Epithelial cell of proximal tubule (primary cell): ENCODE measurements at regions not wholly inside any gene's neighbourhood (a gene's known extent, or its start where the extent isn't known, plus 50 kb on each side); places are given as distances from the start of the nearest gene placed in this dataset.

Experiments
- DNase-seq: peaks from one replicate; pipeline ENCODE4 v3.0.0-alpha.2; 2011; ENCODE audit warnings: low read depth
- H3K4me3 ChIP-seq: 2 replicates; pipeline ENCODE4 v1.5.1; 2011; ENCODE audit warnings: low read depth, mild to moderate bottlenecking, low read length
- CTCF ChIP-seq: conservative IDR thresholded peaks from 2 replicates; pipeline ENCODE4 v1.5.1; 2012; ENCODE audit warnings: low read depth, mild to moderate bottlenecking, low read length

DNA sequence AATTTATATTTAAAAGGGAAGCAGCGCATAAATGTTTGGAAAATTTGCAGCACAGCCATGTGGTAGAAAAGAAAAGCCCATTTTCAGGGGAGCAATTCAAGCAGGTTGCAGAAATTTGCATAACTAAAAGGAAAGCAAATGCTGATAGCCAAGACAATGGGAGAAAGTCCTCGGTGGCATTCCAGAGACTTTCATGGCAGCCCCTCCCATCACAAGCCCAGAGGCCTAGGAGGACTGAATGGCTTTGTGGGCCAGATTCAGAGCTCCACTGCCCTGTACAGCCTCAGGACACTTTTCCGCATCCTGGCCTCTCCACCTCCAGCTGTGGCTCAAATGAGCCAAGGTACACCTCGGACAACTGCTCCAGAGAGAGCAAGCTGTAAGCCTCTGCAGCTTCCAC, 462.9 kb downstream of the CDK5RAP2 start:
- DNase-seq, result no peak
- no peak for TF ChIP-seq CTCF
- H3K4me3 ChIP-seq, result no peak overlapping the region

DNA sequence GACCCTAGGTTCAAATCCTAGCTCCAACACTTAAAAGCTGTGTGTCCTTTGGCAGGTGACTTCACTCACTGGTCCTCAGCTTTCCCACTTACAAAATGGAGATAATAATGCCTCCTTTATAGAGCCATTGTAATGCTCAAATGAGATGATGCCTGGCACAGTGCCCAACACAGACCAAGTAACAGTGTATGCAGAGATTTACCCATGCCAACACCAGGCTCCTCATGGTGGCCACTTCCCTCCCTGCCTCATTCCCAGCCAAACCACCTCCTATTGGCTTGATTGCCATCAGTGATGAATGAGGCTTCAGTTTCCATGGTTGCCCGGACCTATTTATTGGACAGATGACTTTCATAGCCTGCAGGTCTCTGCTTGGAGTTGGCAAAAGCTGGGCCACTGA, 469.4 kb downstream of the CDK5RAP2 start:
- no peak for TF ChIP-seq CTCF
- H3K4me3 ChIP-seq, result no peak overlapping the region
- no peak for DNase-seq

DNA sequence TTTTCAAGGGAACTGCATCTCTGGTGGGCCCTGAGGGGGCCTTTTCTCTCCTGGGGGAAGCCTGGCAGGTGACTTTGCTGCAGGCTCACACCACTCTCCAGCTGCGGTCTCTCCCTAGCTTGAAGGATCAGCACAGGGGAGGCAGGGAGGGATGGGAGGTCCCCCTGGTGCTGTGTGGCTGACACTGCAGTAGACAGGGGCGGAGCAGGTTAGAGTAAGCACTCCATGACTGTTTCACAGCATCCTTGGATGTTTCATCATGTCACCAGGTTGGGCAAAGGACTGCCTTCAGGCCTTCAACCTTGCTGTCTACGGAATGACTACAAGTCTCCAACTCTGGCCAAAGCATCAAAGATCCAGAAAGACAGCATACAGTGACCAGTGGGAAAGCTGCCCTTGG, 470.7 kb downstream of the CDK5RAP2 start:
- no peak overlapping the region for H3K4me3 ChIP-seq
- DNase-seq, result no peak
- TF ChIP-seq CTCF, result peak; percentile 27

- no peak for TF ChIP-seq CTCF
- DNase-seq, result no peak
- no peak overlapping the region for H3K4me3 ChIP-seq
Observed at GRCh38 chr9:120107138-120107537, 472.8 kb downstream of the CDK5RAP2 start.

DNA sequence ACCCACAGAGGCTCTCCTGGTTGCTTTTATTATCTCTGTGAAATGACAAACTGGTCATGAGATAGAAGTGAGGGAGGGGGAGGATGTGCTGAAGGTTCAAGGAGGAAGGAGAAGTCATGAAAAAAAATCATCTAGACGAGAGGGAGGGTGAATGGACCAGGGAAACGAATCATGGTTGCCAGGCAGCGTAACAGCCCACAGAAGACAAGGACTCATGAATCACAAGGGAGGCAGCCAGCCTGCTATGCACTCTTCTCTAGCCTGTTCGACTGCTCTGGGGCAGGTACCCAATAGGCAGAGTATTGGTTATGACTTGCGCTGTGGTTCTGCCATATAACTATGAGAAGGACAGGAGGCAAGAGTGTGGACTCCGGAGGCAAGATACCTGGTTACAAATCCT, 475.2 kb downstream of the CDK5RAP2 start:
- no peak for TF ChIP-seq CTCF

GRCh38 chr9:120100595-120100994, 479.4 kb downstream of the CDK5RAP2 start:
- no peak overlapping the region for H3K4me3 ChIP-seq
- no peak for TF ChIP-seq CTCF
- DNase-seq, result no peak

More for the DNA sequence above, 475.2 kb downstream of the CDK5RAP2 start:
- no peak overlapping the region for H3K4me3 ChIP-seq
- DNase-seq, result no peak

GRCh38 chr9:120099065-120099464, 480.9 kb downstream of the CDK5RAP2 start:
- TF ChIP-seq CTCF, result no peak
- H3K4me3 ChIP-seq, result no peak overlapping the region
- no peak for DNase-seq
